ENCODE measurements at regions not wholly inside any gene's neighbourhood (a gene's known extent, or its start where the extent isn't known, plus 50 kb on each side); places are given as distances from the start of the nearest gene placed in this dataset.

GRCh38 chr13:65300220-65300619 is 1929.9 kb downstream of the PCDH9 start:
- Histone ChIP-seq H3K27me3 (no peaks in the 10 kb centered on the region), H3K27ac (no peak overlapping the region), H3K36me3 (no peaks in the 10 kb centered on the region), H3K9me3 (no peaks in the 10 kb centered on the region), H3K4me1 (no peaks in the 10 kb centered on the region), H3K4me3 (no peak overlapping the region)
- no peak for TF ChIP-seq POLR2A (IDR thresholded peaks at IDR 0.05)
- intact Hi-C loops (cut with DNase I): no loop called here
- no peak for DNase-seq

- Histone ChIP-seq H3K9me3 (no peaks in the 10 kb centered on the region), H3K36me3 (no peaks in the 10 kb centered on the region), H3K27ac (no peak overlapping the region), H3K4me1 (no peaks in the 10 kb centered on the region), H3K27me3 (no peaks in the 10 kb centered on the region), H3K4me3 (no peak overlapping the region)
- DNase-seq: no peak
- TF ChIP-seq CTCF (IDR thresholded peaks at IDR 0.05) (no peak), POLR2A (IDR thresholded peaks at IDR 0.05) (no peak)
- WGBS, 2 donors: 79 to 83% methylated on average over 4 of the region's 4 CpGs
- intact Hi-C loops (cut with DNase I): no loop called here
Observed at GRCh38 chr13:65293530-65294198, 1936.5 kb downstream of the PCDH9 start.

GRCh38 chr13:65292488-65292901 is 1937.6 kb downstream of the PCDH9 start:
- intact Hi-C loops (cut with DNase I): no loop called here
- TF ChIP-seq POLR2A (IDR thresholded peaks at IDR 0.05) (no peak), CTCF (IDR thresholded peaks at IDR 0.05) (no peak)
- Histone ChIP-seq H3K27ac (no peak overlapping the region), H3K27me3 (no peaks in the 10 kb centered on the region), H3K4me1 (no peaks in the 10 kb centered on the region), H3K4me3 (no peak overlapping the region), H3K36me3 (no peaks in the 10 kb centered on the region), H3K9me3 (no peaks in the 10 kb centered on the region)
- 33 to 50% methylated on average over 2 of the region's 2 CpGs for WGBS, 2 donors
- DNase-seq: no peak

- TF ChIP-seq CTCF (IDR thresholded peaks at IDR 0.05): no peak
- no peak for TF ChIP-seq POLR2A (IDR thresholded peaks at IDR 0.05)
- H3K9me3 ChIP-seq: no peaks in the 10 kb centered on the region
- 72 to 79% methylated on average over 1 of the region's 1 CpG for WGBS, 2 donors
- DNase-seq: no peak
- no peaks in the 10 kb centered on the region for H3K36me3 ChIP-seq
- H3K27ac ChIP-seq: no peak overlapping the region
- H3K4me1 ChIP-seq: no peaks in the 10 kb centered on the region
- intact Hi-C loops (cut with DNase I): no loop called here
- no peaks in the 10 kb centered on the region for H3K27me3 ChIP-seq
- H3K4me3 ChIP-seq: no peak overlapping the region
Observed at GRCh38 chr13:65287405-65287804, 1942.7 kb downstream of the PCDH9 start.

GRCh38 chr13:65275838-65276630 is 1954.1 kb downstream of the PCDH9 start:
- H3K4me1 ChIP-seq: no peaks in the 10 kb centered on the region
- no peaks in the 10 kb centered on the region for H3K27me3 ChIP-seq
- peaks cover 0 to 20% (median 0%) of the 10 kb centered on the region in 3 donors for H3K9me3 ChIP-seq
- H3K36me3 ChIP-seq: no peaks in the 10 kb centered on the region
- no peak overlapping the region for H3K4me3 ChIP-seq
- no peak overlapping the region for H3K27ac ChIP-seq
- no peak for DNase-seq
- 63 to 65% methylated on average over 5 of the region's 5 CpGs for WGBS, 2 donors
- intact Hi-C loops (cut with DNase I): no loop called here
- TF ChIP-seq POLR2A (IDR thresholded peaks at IDR 0.05) (no peak), CTCF (IDR thresholded peaks at IDR 0.05) (no peak)
